ENCODE measurements at regions not wholly inside any gene's neighbourhood (a gene's known extent, or its start where the extent isn't known, plus 50 kb on each side); places are given as distances from the start of the nearest gene placed in this dataset.

GRCh38 chr6:102411796-102412195 lies 1018.3 kb downstream of the GRIK2 start:
- H3K27ac ChIP-seq (ENCODE audit: low read length), result no peak overlapping the region
- no peak for TF ChIP-seq MXI1 (conservative IDR thresholded peaks at IDR 0.05; ENCODE audit: poor library complexity, severe bottlenecking)
- no peak for TF ChIP-seq TAF1 (IDR thresholded peaks at IDR 0.05; ENCODE audit: low read depth)
- TF ChIP-seq POLR2AphosphoS5 (IDR thresholded peaks at IDR 0.05), result no peak
- no peak for TF ChIP-seq EP300 (conservative IDR thresholded peaks at IDR 0.05; ENCODE audit: poor library complexity, severe bottlenecking)
- no peak for TF ChIP-seq CTCF (IDR thresholded peaks at IDR 0.05; ENCODE audit: poor library complexity, severe bottlenecking)

DNA sequence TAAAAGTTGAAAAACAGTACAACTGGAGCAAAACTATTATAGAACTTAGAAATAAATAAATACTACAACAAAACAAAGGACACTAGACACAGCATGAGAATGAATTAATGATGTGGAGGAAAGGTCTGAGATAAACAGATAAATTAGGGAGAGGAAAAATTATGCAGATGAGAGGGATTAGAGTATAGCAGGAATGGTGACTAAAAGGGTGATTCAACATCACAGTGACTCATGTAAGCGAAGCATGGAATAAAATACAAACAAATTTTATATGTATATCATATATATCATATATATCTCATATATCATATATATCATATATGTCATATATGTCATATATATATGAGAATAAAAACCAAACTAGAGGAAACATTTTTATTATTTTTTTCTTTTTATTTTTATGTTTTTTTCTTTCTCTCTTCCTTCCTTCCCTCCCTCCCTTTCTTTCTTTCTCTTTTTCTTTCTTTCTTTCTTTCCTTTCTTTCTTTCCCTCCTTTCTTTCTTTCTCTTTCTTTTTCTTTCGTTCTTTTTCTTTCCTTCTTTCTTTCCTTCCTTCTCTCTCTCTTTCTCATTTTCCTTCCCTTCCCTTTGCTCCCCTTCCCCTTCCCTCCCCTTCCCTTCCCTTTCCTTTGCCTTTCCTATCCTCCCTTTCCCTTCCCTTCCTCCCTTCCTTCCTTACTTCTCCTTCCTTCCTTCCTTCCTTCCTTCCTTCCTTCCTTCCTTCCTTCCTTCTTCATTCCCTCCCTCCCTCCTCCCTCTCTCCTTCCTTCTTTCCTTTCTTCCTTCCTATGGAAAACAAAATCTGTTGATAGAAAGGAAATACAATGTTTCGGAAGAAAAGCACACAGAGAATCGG lies 1014.6 kb downstream of the GRIK2 start:
- H2AFZ ChIP-seq (ENCODE audit: low read depth, low read length), result no peak overlapping the region
- H3K27ac ChIP-seq (ENCODE audit: low read length), result no peak overlapping the region
- H3F3A ChIP-seq (ENCODE audit: insufficient read depth, low read length, poor library complexity, severe bottlenecking), result no peaks in the 10 kb centered on the region
- H3K9me3 ChIP-seq (ENCODE audit: low read length), result no peaks in the 10 kb centered on the region
- TF ChIP-seq POLR2AphosphoS5 (IDR thresholded peaks at IDR 0.05) (no peak), MXI1 (conservative IDR thresholded peaks at IDR 0.05; ENCODE audit: poor library complexity, severe bottlenecking) (no peak), EZH2 (IDR thresholded peaks at IDR 0.05; ENCODE audit: borderline replicate concordance, insufficient read depth, low read length, poor library complexity, severe bottlenecking) (no peak)
- no peaks in the 10 kb centered on the region for H3K9me2 ChIP-seq (ENCODE audit: insufficient read depth, low read length)
- H3K27me3 ChIP-seq (ENCODE audit: insufficient read depth, low read depth, low read length), result no peaks in the 10 kb centered on the region
- no peak overlapping the region for H3K4me3 ChIP-seq (ENCODE audit: low read length)
- no peak overlapping the region for H3K9ac ChIP-seq (ENCODE audit: low read length)
- no peaks in the 10 kb centered on the region for H3K79me2 ChIP-seq (replicated peaks; ENCODE audit: insufficient read depth, low read length)
- no peaks in the 10 kb centered on the region for H4K20me1 ChIP-seq (ENCODE audit: insufficient read depth)
- H3K36me3 ChIP-seq (ENCODE audit: insufficient read depth, low read length), result no peaks in the 10 kb centered on the region
- no peak overlapping the region for H3K4me2 ChIP-seq (ENCODE audit: low read length)

More at GRCh38 chr6:102411796-102412195, 1018.3 kb downstream of the GRIK2 start:
- Histone ChIP-seq H3K4me3 (ENCODE audit: low read length) (no peak overlapping the region), H3K4me2 (ENCODE audit: low read length) (no peak overlapping the region), H3K9me3 (ENCODE audit: low read length) (no peaks in the 10 kb centered on the region), H3K9me2 (ENCODE audit: insufficient read depth, low read length) (no peaks in the 10 kb centered on the region), H3K27me3 (ENCODE audit: insufficient read depth, low read depth, low read length) (no peaks in the 10 kb centered on the region), H3K79me2 (replicated peaks; ENCODE audit: insufficient read depth, low read length) (no peaks in the 10 kb centered on the region), H4K20me1 (ENCODE audit: insufficient read depth) (no peaks in the 10 kb centered on the region), H3K9ac (ENCODE audit: low read length) (no peak overlapping the region), H3K36me3 (ENCODE audit: insufficient read depth, low read length) (no peaks in the 10 kb centered on the region), H3F3A (ENCODE audit: insufficient read depth, low read length, poor library complexity, severe bottlenecking) (no peaks in the 10 kb centered on the region), H2AFZ (ENCODE audit: low read depth, low read length) (no peak overlapping the region)

GRCh38 chr6:102405860-102406259 lies 1012.4 kb downstream of the GRIK2 start:
- Histone ChIP-seq H3K4me2 (ENCODE audit: low read length) (no peak overlapping the region), H3K79me2 (replicated peaks; ENCODE audit: insufficient read depth, low read length) (no peaks in the 10 kb centered on the region), H2AFZ (ENCODE audit: low read depth, low read length) (no peak overlapping the region), H3K9me3 (ENCODE audit: low read length) (no peaks in the 10 kb centered on the region), H3K36me3 (ENCODE audit: insufficient read depth, low read length) (no peaks in the 10 kb centered on the region), H3K27me3 (ENCODE audit: insufficient read depth, low read depth, low read length) (no peaks in the 10 kb centered on the region), H3K27ac (ENCODE audit: low read length) (no peak overlapping the region), H3F3A (ENCODE audit: insufficient read depth, low read length, poor library complexity, severe bottlenecking) (no peaks in the 10 kb centered on the region), H3K4me3 (ENCODE audit: low read length) (no peak overlapping the region), H4K20me1 (ENCODE audit: insufficient read depth) (no peaks in the 10 kb centered on the region), H3K9ac (ENCODE audit: low read length) (no peak overlapping the region), H3K9me2 (ENCODE audit: insufficient read depth, low read length) (no peaks in the 10 kb centered on the region)
- peak; percentile 38 for TF ChIP-seq RAD21 (conservative IDR thresholded peaks at IDR 0.05)
- TF ChIP-seq EP300 (conservative IDR thresholded peaks at IDR 0.05; ENCODE audit: poor library complexity, severe bottlenecking), result peak; percentile 87
- TF ChIP-seq POLR2AphosphoS5 (IDR thresholded peaks at IDR 0.05), result peak; percentile 75
- TF ChIP-seq TAF1 (IDR thresholded peaks at IDR 0.05; ENCODE audit: low read depth), result no peak
